ENCODE measurements at regions not wholly inside any gene's neighbourhood (a gene's known extent, or its start where the extent isn't known, plus 50 kb on each side); places are given as distances from the start of the nearest gene placed in this dataset.
"Not testable (repeated sequence)": the region's sequence is repeated elsewhere in the genome, so short reads cannot be mapped to it uniquely, and the experiment has no call there.

- H3K27me3 Mint-ChIP-seq (ENCODE audit: insufficient read depth), result no peaks in the 10 kb centered on the region
- intact Hi-C loops (cut with micrococcal nuclease), result no loop called here
- H3K4me1 Mint-ChIP-seq (ENCODE audit: low read depth), result no peaks in the 10 kb centered on the region
- no peak overlapping the region for H3K4me3 Mint-ChIP-seq
- H3K27ac Mint-ChIP-seq, result no peak overlapping the region
- H3K36me3 Mint-ChIP-seq (ENCODE audit: low read depth), result no peaks in the 10 kb centered on the region
- peaks cover 6% of the 10 kb centered on the region for H3K9me3 Mint-ChIP-seq
- no peak for DNase-seq (ENCODE audit: low spot score)
Observed at GRCh38 chr6:10098756-10099528, 315.9 kb downstream of the TFAP2A start.

- Mint-ChIP-seq H3K9me3 (peaks cover 11% of the 10 kb centered on the region), H3K27me3 (ENCODE audit: insufficient read depth) (no peaks in the 10 kb centered on the region), H3K36me3 (ENCODE audit: low read depth) (no peaks in the 10 kb centered on the region), H3K4me1 (ENCODE audit: low read depth) (no peaks in the 10 kb centered on the region), H3K27ac (no peak overlapping the region), H3K4me3 (no peak overlapping the region)
- no peak for DNase-seq (ENCODE audit: low spot score)
- intact Hi-C loops (cut with micrococcal nuclease), result no loop called here
Observed at GRCh38 chr6:10093282-10093681, 321.6 kb downstream of the TFAP2A start.

- DNase-seq (ENCODE audit: low spot score), result no peak
- intact Hi-C loops (cut with micrococcal nuclease), result no loop called here
- Mint-ChIP-seq H3K4me3 (no peak overlapping the region), H3K4me1 (ENCODE audit: low read depth) (no peaks in the 10 kb centered on the region), H3K36me3 (ENCODE audit: low read depth) (no peaks in the 10 kb centered on the region), H3K27ac (no peak overlapping the region), H3K27me3 (ENCODE audit: insufficient read depth) (no peaks in the 10 kb centered on the region), H3K9me3 (no peaks in the 10 kb centered on the region)
Observed at GRCh38 chr6:10084111-10084986, 330.5 kb downstream of the TFAP2A start.

- H3K36me3 Mint-ChIP-seq (ENCODE audit: low read depth), result no peaks in the 10 kb centered on the region
- H3K4me3 Mint-ChIP-seq, result no peak overlapping the region
- no peaks in the 10 kb centered on the region for H3K27me3 Mint-ChIP-seq (ENCODE audit: insufficient read depth)
- no peaks in the 10 kb centered on the region for H3K4me1 Mint-ChIP-seq (ENCODE audit: low read depth)
- no peak for DNase-seq (ENCODE audit: low spot score)
- no peak overlapping the region for H3K27ac Mint-ChIP-seq
- intact Hi-C loops (cut with micrococcal nuclease), result no loop called here
- no peaks in the 10 kb centered on the region for H3K9me3 Mint-ChIP-seq
Observed at GRCh38 chr6:10082385-10082784, 332.5 kb downstream of the TFAP2A start.

- intact Hi-C loops (cut with micrococcal nuclease), result no loop called here
- Mint-ChIP-seq H3K27ac (no peak overlapping the region), H3K4me3 (no peak overlapping the region), H3K27me3 (ENCODE audit: insufficient read depth) (no peaks in the 10 kb centered on the region), H3K36me3 (ENCODE audit: low read depth) (no peaks in the 10 kb centered on the region), H3K9me3 (no peaks in the 10 kb centered on the region), H3K4me1 (ENCODE audit: low read depth) (no peaks in the 10 kb centered on the region)
- no peak for DNase-seq (ENCODE audit: low spot score)
Observed at GRCh38 chr6:10081957-10082356, 332.9 kb downstream of the TFAP2A start.

GRCh38 chr6:10081075-10081474 is 333.8 kb downstream of the TFAP2A start:
- intact Hi-C loops (cut with micrococcal nuclease), result no loop called here
- H3K4me3 Mint-ChIP-seq, result no peak overlapping the region
- no peaks in the 10 kb centered on the region for H3K9me3 Mint-ChIP-seq

GRCh38 chr6:10080561-10080960 is 334.3 kb downstream of the TFAP2A start:
- Mint-ChIP-seq H3K4me3 (no peak overlapping the region), H3K27me3 (ENCODE audit: insufficient read depth) (no peaks in the 10 kb centered on the region), H3K9me3 (no peaks in the 10 kb centered on the region), H3K27ac (no peak overlapping the region), H3K4me1 (ENCODE audit: low read depth) (no peaks in the 10 kb centered on the region), H3K36me3 (ENCODE audit: low read depth) (no peaks in the 10 kb centered on the region)
- DNase-seq (ENCODE audit: low spot score), result no peak
- intact Hi-C loops (cut with micrococcal nuclease), result no loop called here

More at GRCh38 chr6:10081075-10081474, 333.8 kb downstream of the TFAP2A start:
- Mint-ChIP-seq H3K4me1 (ENCODE audit: low read depth) (no peaks in the 10 kb centered on the region), H3K27me3 (ENCODE audit: insufficient read depth) (no peaks in the 10 kb centered on the region), H3K27ac (no peak overlapping the region), H3K36me3 (ENCODE audit: low read depth) (no peaks in the 10 kb centered on the region)
- no peak for DNase-seq (ENCODE audit: low spot score)

- Mint-ChIP-seq H3K27ac (no peak overlapping the region), H3K4me1 (ENCODE audit: low read depth) (no peaks in the 10 kb centered on the region), H3K27me3 (ENCODE audit: insufficient read depth) (no peaks in the 10 kb centered on the region), H3K4me3 (no peak overlapping the region), H3K9me3 (no peaks in the 10 kb centered on the region), H3K36me3 (ENCODE audit: low read depth) (no peaks in the 10 kb centered on the region)
- intact Hi-C loops (cut with micrococcal nuclease), result no loop called here
- no peak for DNase-seq (ENCODE audit: low spot score)
Observed at GRCh38 chr6:10078581-10078980, 336.3 kb downstream of the TFAP2A start.

GRCh38 chr6:10074726-10075125 is 340.1 kb downstream of the TFAP2A start:
- H3K4me3 Mint-ChIP-seq; H3K4me1 Mint-ChIP-seq (ENCODE audit: low read depth); DNase-seq (ENCODE audit: low spot score); H3K27me3 Mint-ChIP-seq (ENCODE audit: insufficient read depth); intact Hi-C loops (cut with micrococcal nuclease); H3K9me3 Mint-ChIP-seq; H3K36me3 Mint-ChIP-seq (ENCODE audit: low read depth); H3K27ac Mint-ChIP-seq: not testable (repeated sequence)

GRCh38 chr6:10073341-10073740 is 341.5 kb downstream of the TFAP2A start:
- DNase-seq (ENCODE audit: low spot score), result no peak
- H3K4me1 Mint-ChIP-seq (ENCODE audit: low read depth), result no peaks in the 10 kb centered on the region
- H3K4me3 Mint-ChIP-seq, result no peak overlapping the region
- intact Hi-C loops (cut with micrococcal nuclease), result no loop called here
- no peaks in the 10 kb centered on the region for H3K9me3 Mint-ChIP-seq
- H3K27ac Mint-ChIP-seq, result no peak overlapping the region
- no peaks in the 10 kb centered on the region for H3K36me3 Mint-ChIP-seq (ENCODE audit: low read depth)
- no peaks in the 10 kb centered on the region for H3K27me3 Mint-ChIP-seq (ENCODE audit: insufficient read depth)

- H3K4me3 Mint-ChIP-seq, result no peak overlapping the region
- no peak for DNase-seq (ENCODE audit: low spot score)
- no peaks in the 10 kb centered on the region for H3K9me3 Mint-ChIP-seq
- H3K27ac Mint-ChIP-seq, result no peak overlapping the region
- no peaks in the 10 kb centered on the region for H3K4me1 Mint-ChIP-seq (ENCODE audit: low read depth)
- intact Hi-C loops (cut with micrococcal nuclease), result no loop called here
- H3K27me3 Mint-ChIP-seq (ENCODE audit: insufficient read depth), result no peaks in the 10 kb centered on the region
- no peaks in the 10 kb centered on the region for H3K36me3 Mint-ChIP-seq (ENCODE audit: low read depth)
Observed at GRCh38 chr6:10071631-10072220, 343.1 kb downstream of the TFAP2A start.

- DNase-seq (ENCODE audit: low spot score), result no peak
- no peaks in the 10 kb centered on the region for H3K4me1 Mint-ChIP-seq (ENCODE audit: low read depth)
- intact Hi-C loops (cut with micrococcal nuclease), result no loop called here
- no peaks in the 10 kb centered on the region for H3K9me3 Mint-ChIP-seq
- no peaks in the 10 kb centered on the region for H3K36me3 Mint-ChIP-seq (ENCODE audit: low read depth)
- no peak overlapping the region for H3K27ac Mint-ChIP-seq
- peaks cover 2% of the 10 kb centered on the region for H3K27me3 Mint-ChIP-seq (ENCODE audit: insufficient read depth)
- no peak overlapping the region for H3K4me3 Mint-ChIP-seq
Observed at GRCh38 chr6:10060004-10060403, 354.9 kb downstream of the TFAP2A start.

- intact Hi-C loops (cut with micrococcal nuclease), result no loop called here
- Mint-ChIP-seq H3K4me3 (no peak overlapping the region), H3K36me3 (ENCODE audit: low read depth) (no peaks in the 10 kb centered on the region), H3K4me1 (ENCODE audit: low read depth) (no peaks in the 10 kb centered on the region), H3K27ac (no peak overlapping the region), H3K9me3 (peaks cover 7% of the 10 kb centered on the region), H3K27me3 (ENCODE audit: insufficient read depth) (no peaks in the 10 kb centered on the region)
- no peak for DNase-seq (ENCODE audit: low spot score)
Observed at GRCh38 chr6:10054672-10055071, 360.2 kb downstream of the TFAP2A start.
